PFSK-1 (cell line): ENCODE measurements at regions not wholly inside any gene's neighbourhood (a gene's known extent, or its start where the extent isn't known, plus 50 kb on each side); places are given as distances from the start of the nearest gene placed in this dataset.

ENCODE experiments used
- FOXP2 ChIP-seq: optimal IDR thresholded peaks from 2 replicates; pipeline ENCODE3; 2011; ENCODE audit warnings: borderline replicate concordance, control low read depth, inconsistent platforms; ENCODE audit not compliant: insufficient read depth; ENCODE audit errors: extremely low read length, extremely low read depth
- POLR2AphosphoS5 ChIP-seq: IDR thresholded peaks from 2 replicates; pipeline ENCODE4 v1.6.1; 2012; ENCODE audit warnings: low read depth, mild to moderate bottlenecking, control low read depth, low read length, moderate library complexity
- REST ChIP-seq, 2 experiments: IDR thresholded peaks; 2 replicates each; pipeline versions ENCODE4 v1.6.1 to v1.8.0; 2011 to 2012; ENCODE audit warnings: low read depth in 2 of 2, low read length in 2 of 2, control low read depth in 1 of 2, inconsistent platforms in 1 of 2, mild to moderate bottlenecking in 1 of 2, moderate library complexity in 1 of 2; ENCODE audit not compliant: insufficient read depth in 1 of 2
- SIN3A ChIP-seq: IDR thresholded peaks from 2 replicates; pipeline ENCODE4 v1.6.1; 2012; ENCODE audit warnings: mild to moderate bottlenecking, low read length, moderate library complexity, borderline replicate concordance; ENCODE audit not compliant: insufficient read depth
- TAF1 ChIP-seq: IDR thresholded peaks from 2 replicates; pipeline ENCODE4 v1.6.1; 2012; ENCODE audit warnings: low read length, control low read depth, borderline replicate concordance; ENCODE audit not compliant: insufficient read depth

DNA sequence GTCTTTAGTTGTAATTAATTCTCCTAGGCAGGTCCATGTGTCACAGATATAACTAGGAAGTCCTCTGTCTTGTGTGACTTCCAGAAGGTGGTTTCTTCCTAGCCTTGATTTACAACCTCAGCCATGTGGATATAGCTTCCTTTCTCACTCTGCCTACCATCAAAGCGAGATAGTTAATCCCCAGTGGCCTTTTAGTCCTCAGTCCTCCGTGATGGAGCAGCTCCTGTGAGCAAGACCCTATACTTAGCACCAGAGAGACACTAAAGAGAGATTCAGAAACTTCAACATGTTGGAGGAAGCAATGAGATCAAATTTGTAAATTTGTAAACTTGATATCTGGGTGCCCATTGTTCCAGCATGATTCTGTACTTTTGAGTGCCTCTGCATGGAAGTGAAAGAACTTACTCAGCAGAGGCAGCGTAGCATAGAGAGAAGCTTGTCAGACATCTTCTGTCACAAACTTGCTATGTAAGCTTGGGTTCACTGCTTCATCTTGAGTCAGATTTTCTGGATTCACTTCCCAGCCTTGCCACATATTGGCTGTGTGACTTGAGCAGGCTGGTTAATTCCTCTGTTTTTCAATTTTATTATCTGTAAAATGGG lies 170.2 kb upstream of the NR3C1 start:
- no peak for TF ChIP-seq POLR2AphosphoS5

- TF ChIP-seq REST (IDR thresholded peaks at IDR 0.05; ENCODE audit: insufficient read depth in 1 of 2, low read depth in 2 of 2, low read length in 2 of 2) (no peak), POLR2AphosphoS5 (no peak), TAF1 (no peak), SIN3A (no peak), FOXP2 (no peak)
Observed at GRCh38 chr5:143572671-143573070, 169.2 kb upstream of the NR3C1 start.

- TF ChIP-seq REST (IDR thresholded peaks at IDR 0.05; ENCODE audit: insufficient read depth in 1 of 2, low read depth in 2 of 2, low read length in 2 of 2) (no peak), TAF1 (no peak), FOXP2 (no peak), POLR2AphosphoS5 (no peak), SIN3A (no peak)
Observed at GRCh38 chr5:143571642-143572624, 168.4 kb upstream of the NR3C1 start.

DNA sequence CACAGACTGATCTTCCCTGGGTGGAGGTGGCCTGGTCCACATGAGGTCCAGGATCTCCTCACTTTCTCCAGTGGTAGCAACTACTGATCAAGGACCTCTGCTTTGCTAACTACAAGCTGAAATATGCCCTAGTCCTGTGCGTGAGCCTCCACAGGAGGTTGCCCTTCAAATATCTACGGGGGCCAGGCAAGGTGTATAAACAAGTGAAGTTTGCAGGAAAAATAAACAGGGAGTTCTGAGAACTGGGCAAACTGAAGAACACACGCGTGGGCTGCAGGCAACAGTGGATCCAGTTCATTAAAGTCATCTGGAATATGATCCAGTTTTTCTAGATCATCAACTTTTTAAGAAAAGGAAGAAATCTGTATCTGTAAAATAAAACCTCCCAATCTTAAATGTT lies 167.5 kb upstream of the NR3C1 start:
- no peak for TF ChIP-seq POLR2AphosphoS5
- TF ChIP-seq TAF1 = no peak
- TF ChIP-seq FOXP2 = no peak
- no peak for TF ChIP-seq SIN3A
- TF ChIP-seq REST (IDR thresholded peaks at IDR 0.05; ENCODE audit: insufficient read depth in 1 of 2, low read depth in 2 of 2, low read length in 2 of 2) = no peak

GRCh38 chr5:143569722-143570567 lies 166.5 kb upstream of the NR3C1 start:
- no peak for TF ChIP-seq TAF1
- TF ChIP-seq POLR2AphosphoS5 = no peak
- TF ChIP-seq REST (IDR thresholded peaks at IDR 0.05; ENCODE audit: insufficient read depth in 1 of 2, low read depth in 2 of 2, low read length in 2 of 2) = no peak
- TF ChIP-seq FOXP2 = no peak
- no peak for TF ChIP-seq SIN3A
